ENCODE measurements at regions not wholly inside any gene's neighbourhood (a gene's known extent, or its start where the extent isn't known, plus 50 kb on each side); places are given as distances from the start of the nearest gene placed in this dataset.
"Not testable (repeated sequence)": the region's sequence is repeated elsewhere in the genome, so short reads cannot be mapped to it uniquely, and the experiment has no call there.

- not testable (repeated sequence) for TF ChIP-seq CTCF (IDR thresholded peaks at IDR 0.05; ENCODE audit: borderline replicate concordance, extremely low read depth, low read length, poor library complexity, severe bottlenecking); EZH2 (IDR thresholded peaks at IDR 0.05; ENCODE audit: borderline replicate concordance, low read depth, low read length, severe bottlenecking)
Measured at GRCh38 chr3:102732581-102732980, 297.8 kb downstream of the ZPLD1 start.
